ENCODE measurements at regions not wholly inside any gene's neighbourhood (a gene's known extent, or its start where the extent isn't known, plus 50 kb on each side); places are given as distances from the start of the nearest gene placed in this dataset.

DNA sequence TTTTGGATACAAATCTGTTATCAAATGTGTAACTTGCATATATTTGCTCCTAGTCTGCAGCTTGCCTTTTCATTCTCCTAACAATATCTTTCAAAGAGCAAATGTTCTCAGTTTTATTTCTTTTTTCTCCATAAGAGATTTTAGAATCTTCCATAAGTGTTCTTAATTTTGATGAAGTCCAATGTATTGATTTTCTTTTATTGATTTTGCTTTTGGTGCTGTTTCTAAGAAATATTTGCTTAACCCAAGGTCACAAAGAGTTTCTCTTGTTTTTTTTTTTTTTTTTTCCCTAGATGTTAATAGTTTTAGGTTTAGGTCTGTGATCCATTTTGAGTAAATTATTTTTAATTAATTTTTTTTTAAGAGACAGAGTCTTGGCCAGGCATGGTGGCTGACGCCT is 75.8 kb upstream of the SPRED2 start:
- no peak for DNase-seq

DNA sequence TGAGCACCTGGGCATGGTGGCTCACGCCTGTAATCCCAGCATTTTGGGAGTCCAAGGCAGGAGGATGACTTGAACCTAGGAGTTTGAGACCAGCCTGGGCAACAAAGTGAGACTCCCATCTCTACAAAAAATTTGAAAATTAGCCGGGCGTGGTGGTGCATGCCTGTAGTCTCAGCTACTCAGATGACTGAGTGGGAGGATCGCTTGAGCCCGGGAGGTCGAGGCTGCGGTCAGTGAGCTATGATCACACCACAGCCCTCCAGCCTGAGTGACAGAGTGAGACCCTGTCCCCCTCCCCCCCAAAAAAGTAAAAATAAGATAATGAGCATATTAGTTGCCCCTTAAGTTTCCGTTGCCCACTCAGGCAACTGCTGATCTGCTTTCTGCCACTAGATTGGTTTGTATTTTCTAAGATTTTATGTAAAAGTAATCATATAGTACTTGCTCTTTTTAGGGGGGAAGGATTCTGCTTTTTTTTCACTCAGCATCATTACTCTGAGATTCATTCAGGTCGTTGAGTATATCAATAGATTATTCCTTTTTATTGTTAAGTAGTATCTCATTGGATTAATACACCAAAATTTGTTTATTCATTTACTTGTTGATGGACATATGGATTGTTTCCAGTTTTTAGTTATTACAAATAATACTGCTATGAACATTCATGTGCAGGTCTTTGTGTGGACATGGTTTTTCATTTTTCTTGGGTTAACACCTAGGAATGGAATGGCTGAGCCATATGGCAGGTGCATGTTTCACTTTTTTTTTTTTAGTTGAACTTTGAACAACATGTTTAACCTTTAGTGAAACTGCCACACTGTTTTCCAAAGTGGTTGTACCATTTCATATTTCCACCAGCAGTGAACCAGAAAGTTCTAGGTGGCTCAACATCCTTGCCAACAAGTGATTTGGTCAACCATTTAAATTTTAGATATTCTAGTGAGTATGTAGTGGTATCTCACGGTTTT is 75.0 kb upstream of the SPRED2 start:
- no peak for DNase-seq

DNA sequence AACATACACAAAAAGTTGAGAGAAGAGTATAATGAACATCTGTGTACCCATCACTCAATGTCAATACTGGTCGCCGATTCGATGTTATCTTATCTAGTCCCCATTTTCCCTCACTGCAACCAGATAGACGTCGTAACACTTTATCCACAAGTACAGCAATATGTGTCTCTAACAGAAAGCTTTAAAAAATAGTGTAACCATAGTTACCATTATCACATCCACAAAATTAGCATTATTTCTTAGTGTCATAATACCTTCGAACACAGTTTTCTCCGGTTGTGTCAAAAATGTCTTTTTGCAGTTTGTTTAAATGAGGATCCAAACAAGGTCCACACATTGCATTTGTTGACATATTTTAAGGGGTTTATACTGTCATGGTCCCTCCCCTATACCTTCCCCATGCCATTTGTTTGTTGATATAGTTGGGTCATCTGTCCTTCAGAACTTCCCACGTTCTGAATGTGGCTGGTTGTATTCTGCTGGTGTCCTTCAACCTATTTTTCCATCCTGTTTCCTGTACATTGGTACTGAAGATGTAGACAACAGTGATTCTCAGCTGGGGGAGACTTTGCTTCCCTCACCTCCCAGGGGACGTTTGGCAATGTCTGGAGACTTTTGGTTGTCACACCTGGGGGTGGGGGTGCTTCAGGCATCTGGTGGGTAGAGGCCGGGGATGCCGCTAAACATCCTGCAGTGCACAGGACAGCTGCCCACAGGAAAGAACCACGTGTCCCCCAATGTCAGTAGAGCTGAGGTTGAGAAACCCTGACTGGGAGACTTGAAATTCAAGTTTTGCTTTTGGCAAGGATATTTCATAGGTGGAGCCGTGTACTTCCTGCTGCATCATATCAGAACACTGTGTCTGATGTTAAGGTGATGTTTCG is 72.7 kb upstream of the SPRED2 start:
- no peak for DNase-seq

DNA sequence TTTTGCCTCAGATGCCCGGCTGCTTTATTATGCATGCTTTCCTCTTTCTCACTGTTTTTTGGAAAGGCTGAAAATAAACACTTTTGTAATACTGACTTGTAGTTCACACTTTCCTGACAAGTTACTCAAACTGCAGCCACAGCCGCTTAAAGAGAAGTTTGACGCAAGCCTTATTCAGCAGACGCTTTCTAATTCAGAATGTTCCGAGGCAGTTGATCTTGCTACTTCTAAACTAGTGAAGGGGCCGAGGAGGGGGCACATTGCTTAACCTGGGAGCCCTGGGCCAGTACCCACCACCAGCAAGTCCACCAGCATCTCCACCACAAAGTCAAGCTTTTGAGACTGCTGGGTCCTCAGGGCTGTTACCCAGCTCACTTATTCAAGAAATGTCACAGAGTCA is 71.8 kb upstream of the SPRED2 start:
- DNase-seq: no peak

DNA sequence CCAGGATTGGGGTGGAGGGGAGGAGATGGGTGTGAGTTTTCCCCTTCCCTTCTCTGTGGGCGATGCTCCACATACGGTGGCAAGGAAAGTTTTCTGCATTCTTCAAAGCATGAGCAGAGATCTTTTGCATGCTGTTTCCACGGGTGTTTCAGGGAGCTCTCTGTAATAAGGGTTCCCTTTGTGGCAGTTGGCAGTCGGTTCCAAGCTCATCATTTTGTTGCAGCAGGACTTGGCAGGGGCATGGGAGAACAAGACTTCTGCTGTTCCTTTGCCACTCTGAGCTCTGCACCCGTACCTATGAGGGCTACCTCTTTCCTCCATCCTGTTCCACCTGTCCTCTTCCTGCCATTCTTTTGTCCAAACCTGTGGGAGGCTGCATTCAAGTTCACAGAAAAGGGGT is 71.3 kb upstream of the SPRED2 start:
- DNase-seq: no peak

DNA sequence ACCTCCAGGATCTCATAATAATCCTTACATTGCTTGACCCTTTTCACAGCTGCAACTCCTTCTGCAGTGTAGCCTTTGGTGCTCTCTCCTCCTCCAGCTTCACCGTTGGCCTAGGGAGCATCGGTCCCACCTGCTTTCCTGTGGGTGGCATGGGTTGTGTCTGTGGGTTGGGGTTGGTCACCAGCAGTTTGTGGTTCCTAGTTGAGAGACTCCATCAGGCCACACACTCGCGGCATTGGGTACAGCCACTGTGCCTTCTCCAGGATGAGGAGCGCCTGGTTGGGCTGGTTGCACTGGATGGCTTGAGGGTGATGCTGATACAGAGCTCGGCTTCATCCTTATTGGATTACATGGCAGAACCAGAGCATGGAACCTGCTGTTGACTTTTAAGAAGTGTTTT is 69.4 kb upstream of the SPRED2 start:
- no peak for DNase-seq

DNA sequence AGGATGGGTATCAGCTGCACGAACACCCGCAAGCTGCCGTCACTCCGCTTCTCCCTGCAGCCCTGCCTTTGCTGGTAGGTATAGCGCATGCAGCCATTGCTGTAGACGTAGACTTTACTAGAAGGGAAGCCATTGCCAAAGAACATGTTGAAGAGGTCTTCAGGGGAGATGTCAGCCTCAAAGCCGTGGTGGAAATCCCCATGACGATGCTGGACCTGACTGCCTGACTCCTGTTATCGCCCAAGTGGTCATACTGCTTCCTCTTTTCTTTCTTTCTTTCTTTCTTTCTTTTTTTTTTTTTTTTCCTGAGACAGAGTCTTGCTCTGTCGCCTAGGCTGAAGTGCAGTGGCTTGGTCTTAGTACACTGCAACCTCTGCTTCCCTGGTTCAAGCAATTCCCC is 68.7 kb upstream of the SPRED2 start:
- DNase-seq: no peak

DNA sequence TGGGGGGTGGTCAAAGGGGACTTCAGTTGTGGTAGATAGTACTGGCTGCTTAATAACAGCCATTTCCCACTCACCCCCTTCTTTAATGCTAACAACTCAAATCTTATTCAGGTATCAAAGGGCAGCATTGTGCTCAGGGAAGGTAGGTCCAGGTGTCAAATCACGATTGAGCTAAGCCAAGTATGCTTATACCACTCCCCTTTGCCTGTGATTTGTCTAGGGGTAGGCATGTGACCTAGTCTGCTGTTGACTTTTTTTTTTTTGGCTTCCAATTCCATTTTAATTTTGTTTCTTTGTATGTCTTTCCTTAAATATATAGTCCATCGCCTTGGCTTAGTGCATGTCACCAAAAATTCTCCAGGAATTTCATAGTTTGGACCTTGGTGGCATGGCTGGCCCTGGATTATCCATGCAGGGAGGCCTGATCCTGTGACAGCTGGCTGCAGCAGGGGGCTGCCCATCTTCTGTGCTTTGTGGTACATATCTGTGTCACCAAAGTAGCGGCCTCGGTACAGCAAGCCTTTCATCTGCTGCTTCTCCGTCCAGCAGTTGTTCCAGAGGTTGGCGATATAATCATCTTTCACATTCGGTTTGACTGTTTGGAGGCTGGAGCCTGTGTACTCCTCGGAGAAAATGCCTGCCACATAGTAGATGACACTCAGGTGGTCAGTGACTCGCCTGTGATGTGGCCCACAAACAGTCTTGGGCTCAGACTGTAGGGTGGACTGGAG is 68.1 kb upstream of the SPRED2 start:
- DNase-seq: no peak

DNA sequence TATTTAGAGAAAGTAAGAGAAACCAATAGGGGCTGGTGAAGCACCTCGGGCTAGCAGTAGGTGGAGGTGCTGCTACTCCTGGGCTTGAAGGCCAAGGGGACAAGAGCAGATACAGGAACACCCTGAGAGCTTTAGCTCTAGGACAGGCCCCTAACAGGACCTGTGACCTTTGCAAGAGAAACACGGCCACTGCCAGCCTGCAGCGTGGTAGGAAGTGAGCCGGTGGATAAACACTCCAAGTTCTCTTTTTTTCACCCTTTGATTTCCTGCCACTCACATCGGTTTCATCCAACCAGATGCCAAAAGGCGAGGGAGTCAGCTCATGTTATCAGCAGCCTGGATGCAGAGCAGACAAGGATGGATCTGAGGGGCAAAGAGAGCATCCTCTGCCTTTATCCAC is 66.8 kb upstream of the SPRED2 start:
- DNase-seq: no peak

DNA sequence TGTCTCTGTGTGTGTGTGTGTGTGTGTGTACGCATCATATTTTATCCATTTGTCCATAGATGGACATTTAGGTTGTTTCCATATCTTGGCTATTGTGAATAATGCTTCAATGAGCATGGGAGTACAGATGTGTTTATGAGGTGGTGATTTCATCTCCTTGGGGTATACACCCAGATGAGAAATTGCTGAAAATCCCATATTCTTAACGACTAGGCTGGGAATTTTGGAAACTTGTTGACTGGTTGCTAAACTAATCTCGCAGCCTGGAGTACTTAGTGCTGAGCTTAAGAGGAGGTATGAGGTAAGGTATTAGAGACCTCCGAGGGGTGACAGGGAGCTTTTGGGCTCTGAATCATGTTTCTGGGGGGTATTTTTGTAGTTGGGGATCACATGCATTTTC is 66.0 kb upstream of the SPRED2 start:
- no peak for DNase-seq

DNA sequence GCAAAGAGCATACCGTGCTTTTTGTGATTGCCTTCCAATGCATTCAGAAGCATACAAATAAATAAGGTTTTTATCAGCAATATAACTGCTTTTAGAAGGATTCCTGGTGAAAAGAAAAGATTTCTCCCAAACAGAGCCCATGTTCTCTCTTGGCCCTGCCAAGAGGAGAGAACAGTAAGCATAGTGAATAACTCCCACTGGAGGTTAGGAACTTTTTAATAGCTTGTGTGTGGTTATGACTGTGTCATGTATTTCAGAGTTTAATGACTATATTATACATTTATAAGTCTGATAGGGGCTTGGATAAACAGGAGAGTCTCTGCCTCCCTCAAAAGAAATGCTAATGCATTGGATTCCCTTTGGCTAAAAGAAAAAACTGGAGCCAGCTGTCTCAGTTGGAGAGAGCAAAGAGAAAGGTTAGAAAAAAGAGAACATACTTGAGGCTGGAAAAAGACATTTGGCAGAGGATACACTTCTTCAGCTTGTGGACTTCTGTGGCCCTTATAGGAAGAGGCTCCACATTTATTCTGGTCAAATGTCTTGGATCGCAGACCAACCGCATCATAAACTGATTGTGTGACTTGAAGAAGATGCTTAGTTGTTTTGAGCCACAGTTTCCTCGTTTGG is 63.0 kb upstream of the SPRED2 start:
- DNase-seq: no peak

DNA sequence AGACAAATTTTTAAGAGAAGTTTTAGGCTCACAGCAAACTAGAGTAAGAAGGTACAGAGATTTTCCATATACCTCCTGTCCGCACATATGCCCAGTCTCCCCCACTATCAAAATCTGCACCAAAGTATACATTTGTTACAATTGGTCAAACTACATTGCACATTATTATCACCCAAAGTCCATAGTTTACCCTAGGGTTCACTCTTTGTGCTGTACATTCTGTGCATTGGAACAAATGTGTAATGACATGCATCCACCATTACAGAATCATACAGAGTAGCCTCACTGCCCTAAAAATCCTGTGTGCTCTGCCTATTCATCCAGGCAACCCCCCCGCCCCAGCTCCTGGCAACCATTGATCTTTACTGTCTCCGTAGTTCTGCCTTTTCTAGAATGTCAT is 61.7 kb upstream of the SPRED2 start:
- no peak for DNase-seq

DNA sequence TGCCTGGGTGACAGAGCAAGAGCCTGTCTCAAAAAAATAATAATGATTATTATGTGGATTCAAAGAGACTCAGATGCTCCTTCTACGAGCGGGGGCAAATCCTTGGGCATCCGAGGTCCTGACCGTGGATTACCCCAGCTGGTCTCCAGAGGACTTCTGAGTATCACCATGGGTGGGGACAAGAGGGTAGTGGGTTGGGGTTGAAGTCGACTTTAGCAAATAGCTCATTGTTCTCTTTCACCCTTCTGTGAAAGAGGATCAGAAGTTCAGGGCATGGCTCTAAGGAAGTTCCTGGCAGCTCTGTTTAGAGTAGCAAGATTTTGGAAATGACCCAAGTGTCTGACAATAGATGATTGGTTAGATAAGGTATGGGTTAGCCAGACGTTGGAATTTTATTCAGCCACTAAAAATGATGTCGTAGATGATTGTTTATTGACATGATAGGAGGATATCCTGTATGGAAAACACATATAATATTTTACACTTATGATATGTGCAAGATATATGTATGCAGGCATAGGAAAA is 59.0 kb upstream of the SPRED2 start:
- DNase-seq: no peak

DNA sequence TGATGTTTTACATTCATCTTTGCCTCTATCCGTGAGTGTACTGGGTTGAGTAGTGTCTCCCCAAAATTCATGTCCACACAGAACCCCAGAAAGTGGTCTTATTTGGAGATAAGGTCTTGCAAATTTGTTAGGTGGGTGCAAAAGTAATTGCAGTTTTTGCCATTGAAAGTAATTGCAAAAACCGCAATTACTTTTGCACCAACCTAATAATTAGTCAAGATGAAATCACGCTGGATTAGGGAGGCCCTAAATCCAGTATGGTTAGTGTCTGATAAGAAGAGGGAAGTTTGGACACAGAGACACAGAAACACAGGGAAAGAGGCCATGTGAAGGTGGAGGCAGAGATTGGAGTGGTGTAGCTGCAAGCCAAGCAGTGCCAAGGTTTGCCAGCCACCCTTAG is 57.8 kb upstream of the SPRED2 start:
- no peak for DNase-seq

DNA sequence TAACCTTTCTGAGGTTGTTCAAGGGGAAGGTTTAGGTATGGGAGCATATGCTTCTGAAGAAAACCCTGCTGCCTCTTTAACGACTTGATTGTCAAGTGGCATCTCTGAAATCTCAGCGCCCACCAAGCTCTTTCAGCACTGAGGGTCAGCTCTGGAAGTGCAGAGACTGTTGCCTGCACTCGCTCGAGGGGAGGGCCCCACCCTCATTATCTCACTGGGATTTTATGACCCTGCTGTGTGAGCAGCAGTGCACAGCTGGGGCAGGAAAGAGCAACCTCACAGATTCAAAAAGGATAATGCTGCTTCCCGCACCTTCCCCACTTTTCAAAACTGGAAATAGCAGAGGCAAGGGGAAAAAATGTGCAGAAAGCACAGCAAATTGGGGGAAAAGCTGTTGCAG is 56.9 kb upstream of the SPRED2 start:
- no peak for DNase-seq

DNA sequence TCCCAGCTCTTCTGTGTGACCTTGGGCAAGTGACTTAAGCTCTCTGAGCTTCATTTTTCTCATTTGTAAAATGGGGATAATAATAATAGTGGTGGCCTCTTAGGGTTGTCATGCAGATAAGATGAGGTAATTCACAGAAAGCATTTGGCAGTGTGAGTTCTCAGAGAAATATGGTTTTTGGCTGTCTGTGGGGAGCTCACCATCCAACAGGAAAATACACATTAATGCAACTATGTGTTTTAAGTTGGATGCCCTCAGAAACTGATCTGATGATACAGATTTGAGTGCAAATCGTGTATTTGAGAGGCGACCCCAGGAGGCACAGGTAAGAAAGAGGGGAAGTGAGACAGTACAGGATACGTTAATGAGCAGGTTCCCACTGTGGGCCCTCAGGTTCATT is 56.1 kb upstream of the SPRED2 start:
- DNase-seq: no peak

DNA sequence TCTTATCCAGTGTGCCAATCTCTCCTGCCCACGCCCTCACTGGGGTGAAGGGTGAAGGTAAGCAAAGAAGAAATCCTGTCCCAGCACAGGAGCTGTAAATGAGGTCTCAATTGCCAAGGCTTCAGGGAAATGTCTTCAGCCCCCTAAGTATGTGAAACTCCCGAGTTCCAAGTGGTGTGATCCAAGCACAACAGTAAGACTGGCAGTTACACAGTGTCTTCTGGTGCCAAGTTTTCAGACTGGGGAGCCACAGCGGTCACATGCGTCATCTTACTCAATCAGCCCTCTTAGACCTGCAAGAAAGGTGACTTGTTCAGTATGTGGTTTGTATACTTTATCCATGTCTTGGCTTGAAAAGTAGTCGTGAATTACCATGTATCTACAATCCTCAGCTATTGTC is 55.0 kb upstream of the SPRED2 start:
- no peak for DNase-seq

DNA sequence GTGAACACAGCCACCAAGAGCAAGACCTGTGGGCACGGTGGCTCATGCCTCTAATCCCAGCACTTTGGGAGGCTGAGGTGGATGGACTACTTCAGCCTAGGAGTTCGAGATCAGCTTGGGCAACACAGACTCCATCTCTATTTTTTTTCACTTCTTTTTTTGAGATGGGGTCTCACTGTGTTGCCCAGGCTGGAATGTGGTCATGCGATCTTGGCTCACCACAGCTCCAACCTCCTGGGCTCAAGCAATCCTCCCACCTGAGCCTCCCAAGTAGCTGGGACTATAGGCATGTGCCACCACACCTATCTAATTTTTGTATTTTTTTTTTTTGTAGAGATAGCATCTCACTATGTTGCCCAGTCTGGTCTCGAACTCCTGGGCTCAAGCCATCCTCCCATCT is 54.4 kb upstream of the SPRED2 start:
- DNase-seq: no peak

DNA sequence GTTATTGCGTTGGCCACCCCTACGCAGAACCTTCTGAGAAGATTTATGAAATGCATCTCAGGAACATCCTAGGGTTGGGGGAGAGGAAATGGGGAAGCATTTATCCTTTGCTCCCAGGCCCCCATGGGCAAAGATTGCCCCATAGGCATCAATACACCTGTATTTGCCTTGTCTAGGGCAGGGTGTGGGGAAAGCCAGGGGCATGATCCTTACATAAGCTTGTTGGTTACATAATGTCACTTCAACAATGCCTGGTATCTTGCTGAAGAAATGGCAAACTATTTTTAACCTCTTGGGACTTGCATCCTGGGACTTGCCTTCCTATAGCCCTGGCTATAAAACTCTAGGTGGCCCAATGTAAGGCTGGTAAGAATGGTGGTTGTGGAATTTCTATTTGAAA is 53.9 kb upstream of the SPRED2 start:
- no peak for DNase-seq

DNA sequence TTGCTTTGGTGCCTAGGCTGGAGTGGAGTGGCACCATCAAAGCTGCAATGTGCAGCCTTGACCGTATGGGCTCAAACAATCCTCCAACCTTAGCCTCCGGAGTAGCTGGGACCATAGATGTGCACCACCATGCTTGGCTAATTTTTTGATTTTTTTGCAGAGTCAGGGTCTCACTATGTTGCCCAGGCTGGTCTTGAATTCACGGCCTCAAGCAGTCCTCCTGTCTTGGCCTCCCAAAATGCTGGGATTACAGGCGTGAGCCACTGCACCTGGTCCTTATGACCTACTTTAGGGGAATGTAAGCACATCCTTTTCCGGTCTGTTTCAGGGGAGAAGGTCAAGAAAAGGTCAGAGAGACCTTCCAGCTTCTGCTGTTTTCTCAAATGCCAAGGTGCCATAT is 53.4 kb upstream of the SPRED2 start:
- no peak for DNase-seq

DNA sequence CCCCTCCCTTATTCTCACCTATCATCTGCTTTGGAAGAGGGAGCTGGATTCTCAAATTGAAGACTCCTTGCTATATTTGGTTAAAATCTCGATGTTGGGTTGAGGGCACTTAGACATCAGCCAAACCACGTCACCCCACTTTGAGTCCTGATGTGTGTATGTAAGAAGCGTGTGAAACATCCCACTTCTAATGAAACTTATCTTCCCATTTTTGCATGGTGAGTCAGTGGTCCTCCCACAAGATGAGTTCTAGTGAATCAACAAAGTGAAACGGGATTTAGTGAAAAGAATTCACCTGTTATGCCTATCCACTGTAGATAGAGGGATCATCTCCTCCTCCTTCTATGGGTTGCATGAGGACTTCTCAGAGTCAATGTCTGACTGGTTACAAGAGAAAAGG is 51.4 kb upstream of the SPRED2 start:
- no peak for DNase-seq

DNA sequence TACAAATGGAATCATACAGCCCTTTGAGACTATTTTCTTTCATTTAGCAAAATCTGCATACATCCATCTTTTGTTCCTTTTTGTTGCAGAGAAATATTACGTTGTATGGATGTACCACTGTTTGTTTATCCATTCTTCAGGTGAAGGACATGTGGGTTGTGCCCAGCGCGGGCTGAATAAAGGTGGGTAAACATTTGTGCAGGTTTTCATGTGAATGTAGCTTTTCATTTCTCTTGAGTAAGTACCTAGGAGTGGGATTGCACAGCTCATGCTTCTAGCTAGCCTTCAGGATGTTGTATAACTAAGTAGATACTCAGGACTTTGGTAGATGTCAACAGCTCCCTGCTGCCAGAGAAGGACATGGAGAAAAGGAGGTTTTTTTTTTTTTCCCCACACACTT is 50.6 kb upstream of the SPRED2 start:
- no peak for DNase-seq

Data from hematopoietic multipotent progenitor cell treated with erythropoietin and hydrocortisone succinate and interleukin-3 and kit ligand, for 8 days (in vitro differentiated cells).